Heart left ventricle (tissue), 13 donors: ENCODE measurements at regions not wholly inside any gene's neighbourhood (a gene's known extent, or its start where the extent isn't known, plus 50 kb on each side); places are given as distances from the start of the nearest gene placed in this dataset.

Experiments used
- POLR2A ChIP-seq, 2 donors: fragments of 450-650 bp; IDR thresholded peaks; one replicate each; pipeline ENCODE4 v1.6.1; 2017; ENCODE audit warnings: antibody characterized with exemption in 2 of 2, mild to moderate bottlenecking in 2 of 2, moderate library complexity in 2 of 2
- TF ChIP-seq, protein P1 (sequence below), 12 donors: fragments of 200-600 bp; sonication (generic) in 4 of 12; IDR thresholded peaks; one replicate each; pipeline versions ENCODE4 v1.5.0 to v1.8.0; 2018 to 2022; ENCODE audit warnings: antibody characterized with exemption in 12 of 12, mild to moderate bottlenecking in 5 of 12
- donor health status: ischemic (EF 13 %, LVEDD 7.1; RV severe dilation, severe dysfunction).
- donor health status: DM: no; HTN: yes; CAD: no.
- donor health status: DM: no; HTN: no; CAD: no.
- donor health status: ischemic (EF 25% LVEDD 6.9; RV normal size, moderate dysfunction).
- donor health status: ischemic (EF 25% LVEDD 5.7; RV mildly dilated, moderate dysfunction).
- donor health status: ischemic (EF 35%, LVEDD 5.7; RV mildly dilated, moderate dysfunction).
- donor health status: nonischemic (EF 11% LVEDD 7.7; RV severe dilation, severe dysfunction).
- donor health status: DM: yes; HTN: yes; CAD: no.
- donor health status: PGD.
- donor health status: ischemic (EF 29% LVEDD 5.4; RV normal size, mild dysfunction).
- donor health status: nonischemic (EF 23%, LVEDD 6.1; RV moderate dilation, normal function).

- no peak for TF ChIP-seq POLR2A (IDR thresholded peaks at IDR 0.05)
- TF ChIP-seq, protein P1, sequence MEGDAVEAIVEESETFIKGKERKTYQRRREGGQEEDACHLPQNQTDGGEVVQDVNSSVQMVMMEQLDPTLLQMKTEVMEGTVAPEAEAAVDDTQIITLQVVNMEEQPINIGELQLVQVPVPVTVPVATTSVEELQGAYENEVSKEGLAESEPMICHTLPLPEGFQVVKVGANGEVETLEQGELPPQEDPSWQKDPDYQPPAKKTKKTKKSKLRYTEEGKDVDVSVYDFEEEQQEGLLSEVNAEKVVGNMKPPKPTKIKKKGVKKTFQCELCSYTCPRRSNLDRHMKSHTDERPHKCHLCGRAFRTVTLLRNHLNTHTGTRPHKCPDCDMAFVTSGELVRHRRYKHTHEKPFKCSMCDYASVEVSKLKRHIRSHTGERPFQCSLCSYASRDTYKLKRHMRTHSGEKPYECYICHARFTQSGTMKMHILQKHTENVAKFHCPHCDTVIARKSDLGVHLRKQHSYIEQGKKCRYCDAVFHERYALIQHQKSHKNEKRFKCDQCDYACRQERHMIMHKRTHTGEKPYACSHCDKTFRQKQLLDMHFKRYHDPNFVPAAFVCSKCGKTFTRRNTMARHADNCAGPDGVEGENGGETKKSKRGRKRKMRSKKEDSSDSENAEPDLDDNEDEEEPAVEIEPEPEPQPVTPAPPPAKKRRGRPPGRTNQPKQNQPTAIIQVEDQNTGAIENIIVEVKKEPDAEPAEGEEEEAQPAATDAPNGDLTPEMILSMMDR (IDR thresholded peaks at IDR 0.05), result no peak
Measured at GRCh38 chr3:94317017-94317416, 254.2 kb downstream of the NSUN3 start.
